OCI-LY1 (cell line): ENCODE measurements at regions not wholly inside any gene's neighbourhood (a gene's known extent, or its start where the extent isn't known, plus 50 kb on each side); places are given as distances from the start of the nearest gene placed in this dataset.

Experiments
- CTCF ChIP-seq: fragments of 200-600 bp; sonication (generic), shearing (Covaris generic); IDR thresholded peaks from 2 replicates; pipeline ENCODE4 v1.5.1; 2017; ENCODE audit warnings: mild to moderate bottlenecking, antibody characterized with exemption, low read length, moderate library complexity, mixed read lengths
- EZH2 ChIP-seq: fragments of 200-600 bp; sonication (generic), shearing (Covaris generic); IDR thresholded peaks from 2 replicates; pipeline ENCODE4 v1.8.0; 2017; ENCODE audit warnings: borderline replicate concordance, mixed run types, mild to moderate bottlenecking, antibody characterized with exemption, low read length, moderate library complexity, mixed read lengths

- no peak for TF ChIP-seq CTCF
- TF ChIP-seq EZH2: no peak
These were observed 128.4 kb downstream of the GALC start for GRCh38 chr14:87864356-87865270.
